WTC11 (cell line): ENCODE measurements at regions not wholly inside any gene's neighbourhood (a gene's known extent, or its start where the extent isn't known, plus 50 kb on each side); places are given as distances from the start of the nearest gene placed in this dataset.

Experiments used
- ATAC-seq: fragments of 200-7000 bp; cut with Tn5 transposase; 2 replicates; pipeline ENCODE4 v1.10.0; 2021; ENCODE audit warnings: mild to moderate bottlenecking, moderate library complexity
- CTCF ChIA-PET: fragments of 300-600 bp; sonication (Branson Sonifier 250); formaldehyde crosslinking; loops from one replicate; lab custom pipeline; 2021; ENCODE audit warnings: antibody characterized with exemption; lab: Charles Lee
- POLR2A ChIA-PET: fragments of 350-600 bp; sonication (Branson Sonifier 250); formaldehyde crosslinking; loops from one replicate; lab custom pipeline; 2021; ENCODE audit warnings: antibody characterized with exemption; lab: Charles Lee
- DNase-seq: peaks from one replicate; pipeline ENCODE4 v3.0.0; 2021; ENCODE audit warnings: low spot score
- H3K27ac Mint-ChIP-seq: 2 replicates; pipeline ENCODE4 v1.8.0; 2021; ENCODE audit warnings: mixed read lengths
- H3K27me3 Mint-ChIP-seq: 2 replicates; pipeline ENCODE4 v1.8.0; 2021; ENCODE audit warnings: low read depth, mild to moderate bottlenecking, moderate library complexity, mixed read lengths
- H3K36me3 Mint-ChIP-seq: 2 replicates; pipeline ENCODE4 v1.8.0; 2021; ENCODE audit warnings: mixed read lengths
- H3K4me1 Mint-ChIP-seq: 2 replicates; pipeline ENCODE4 v1.8.0; 2022; ENCODE audit warnings: mixed read lengths
- H3K4me3 Mint-ChIP-seq: 2 replicates; pipeline ENCODE4 v1.8.0; 2021; ENCODE audit warnings: mild to moderate bottlenecking, moderate library complexity, mixed read lengths
- H3K9me3 Mint-ChIP-seq: 2 replicates; pipeline ENCODE4 v1.8.0; 2021; ENCODE audit warnings: mixed read lengths
- ELF4 ChIP-seq: sonication (generic); formaldehyde crosslinking; IDR thresholded peaks from 2 replicates; pipeline ENCODE4 v1.8.1; 2022; ENCODE audit warnings: low read depth, mild to moderate bottlenecking, moderate library complexity, missing genetic modification reagents
- JAZF1 ChIP-seq: fragments of 250-450 bp; sonication (Bioruptor Pico); IDR thresholded peaks from 2 replicates; pipeline ENCODE4 v1.9.0; 2021; ENCODE audit warnings: moderate library complexity, mild to moderate bottlenecking, inconsistent platforms
- NR2C2 ChIP-seq: sonication (generic); formaldehyde crosslinking; IDR thresholded peaks from 2 replicates; pipeline ENCODE4 v1.8.0; 2022; ENCODE audit warnings: mild to moderate bottlenecking, missing genetic modification reagents
- RORB ChIP-seq: fragments of 250-450 bp; sonication (Bioruptor Pico); IDR thresholded peaks from 2 replicates; pipeline ENCODE4 v1.9.0; 2021; ENCODE audit warnings: mild to moderate bottlenecking
- SOX15 ChIP-seq: fragments of 250-450 bp; sonication (Bioruptor Pico); IDR thresholded peaks from 2 replicates; pipeline ENCODE4 v1.9.0; 2021; ENCODE audit warnings: mild to moderate bottlenecking
- SP1 ChIP-seq: sonication (generic); formaldehyde crosslinking; conservative IDR thresholded peaks from 2 replicates; pipeline ENCODE4 v1.8.1; 2022; ENCODE audit warnings: missing genetic modification reagents
- TEAD4 ChIP-seq: sonication (generic); formaldehyde crosslinking; IDR thresholded peaks from 2 replicates; pipeline ENCODE4 v1.8.0; 2022; ENCODE audit warnings: mild to moderate bottlenecking, missing genetic modification reagents
- ZNF219 ChIP-seq: sonication (generic); formaldehyde crosslinking; IDR thresholded peaks from 2 replicates; pipeline ENCODE4 v1.8.0; 2023; ENCODE audit warnings: missing genetic modification reagents, mild to moderate bottlenecking, borderline replicate concordance
- TF ChIP-seq, protein P1 (sequence below): fragments of 250-450 bp; sonication (Bioruptor Pico); conservative IDR thresholded peaks from 2 replicates; pipeline ENCODE4 v1.9.0; 2021; ENCODE audit warnings: mild to moderate bottlenecking
- TF ChIP-seq, protein P2 (sequence below): sonication (generic); formaldehyde crosslinking; conservative IDR thresholded peaks from 2 replicates; pipeline ENCODE4 v1.8.1; 2022; ENCODE audit warnings: mild to moderate bottlenecking, missing genetic modification reagents
- TF ChIP-seq, protein P3 (sequence below): fragments of 250-450 bp; sonication (Bioruptor Pico); IDR thresholded peaks from 2 replicates; pipeline ENCODE4 v1.9.0; 2021; ENCODE audit warnings: moderate library complexity, mild to moderate bottlenecking, inconsistent platforms, borderline replicate concordance
- TF ChIP-seq, protein P4 (sequence below): sonication (generic); formaldehyde crosslinking; IDR thresholded peaks from 2 replicates; pipeline ENCODE4 v1.8.1; 2022; ENCODE audit warnings: mild to moderate bottlenecking, missing genetic modification reagents, moderate library complexity, borderline replicate concordance
- TF ChIP-seq, protein P5 (sequence below): sonication (generic); formaldehyde crosslinking; IDR thresholded peaks from 2 replicates; pipeline ENCODE4 v1.8.1; 2022; ENCODE audit warnings: low read depth, mild to moderate bottlenecking, moderate library complexity, missing genetic modification reagents, borderline replicate concordance
- TF ChIP-seq, protein P6 (sequence below): sonication (generic); formaldehyde crosslinking; IDR thresholded peaks from 2 replicates; pipeline ENCODE4 v1.8.0; 2022; ENCODE audit warnings: mild to moderate bottlenecking, missing genetic modification reagents
- TF ChIP-seq, protein P7 (sequence below): sonication (generic); formaldehyde crosslinking; IDR thresholded peaks from 2 replicates; pipeline ENCODE4 v1.8.1; 2023; ENCODE audit warnings: mild to moderate bottlenecking, missing genetic modification reagents
- TF ChIP-seq, protein P8 (sequence below): sonication (generic); formaldehyde crosslinking; IDR thresholded peaks from 2 replicates; pipeline ENCODE4 v1.8.0; 2022; ENCODE audit warnings: mild to moderate bottlenecking, missing genetic modification reagents
- TF ChIP-seq, protein P9 (sequence below): sonication (generic); formaldehyde crosslinking; IDR thresholded peaks from 2 replicates; pipeline ENCODE4 v1.8.0; 2023; ENCODE audit warnings: mild to moderate bottlenecking, missing genetic modification reagents
- TF ChIP-seq, protein P10 (sequence below): sonication (generic); formaldehyde crosslinking; IDR thresholded peaks from 2 replicates; pipeline ENCODE4 v1.8.1; 2022; ENCODE audit warnings: missing genetic modification reagents, borderline replicate concordance

DNA sequence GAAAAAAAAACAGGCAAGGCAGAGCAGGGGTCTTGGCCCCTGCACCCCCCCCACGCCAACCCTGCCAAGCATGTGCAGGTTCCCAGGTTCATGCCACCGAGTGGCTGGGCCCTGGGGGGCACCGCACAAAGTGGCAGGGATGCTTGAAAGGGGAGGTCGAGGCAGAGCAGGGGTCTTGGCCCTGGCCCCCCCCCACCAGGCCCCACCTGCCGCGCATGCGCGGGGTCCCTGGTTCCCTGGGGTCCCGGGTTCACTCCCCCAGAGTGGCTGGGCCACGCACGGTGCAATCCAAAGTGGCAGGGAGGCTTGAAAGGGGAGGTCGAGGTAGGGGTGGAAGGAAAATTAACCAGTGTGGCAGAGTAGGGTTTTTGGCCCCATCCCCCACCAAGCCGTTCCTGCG, 312.2 kb downstream of the ALG10 start (continued):
- TF ChIP-seq, protein P1, sequence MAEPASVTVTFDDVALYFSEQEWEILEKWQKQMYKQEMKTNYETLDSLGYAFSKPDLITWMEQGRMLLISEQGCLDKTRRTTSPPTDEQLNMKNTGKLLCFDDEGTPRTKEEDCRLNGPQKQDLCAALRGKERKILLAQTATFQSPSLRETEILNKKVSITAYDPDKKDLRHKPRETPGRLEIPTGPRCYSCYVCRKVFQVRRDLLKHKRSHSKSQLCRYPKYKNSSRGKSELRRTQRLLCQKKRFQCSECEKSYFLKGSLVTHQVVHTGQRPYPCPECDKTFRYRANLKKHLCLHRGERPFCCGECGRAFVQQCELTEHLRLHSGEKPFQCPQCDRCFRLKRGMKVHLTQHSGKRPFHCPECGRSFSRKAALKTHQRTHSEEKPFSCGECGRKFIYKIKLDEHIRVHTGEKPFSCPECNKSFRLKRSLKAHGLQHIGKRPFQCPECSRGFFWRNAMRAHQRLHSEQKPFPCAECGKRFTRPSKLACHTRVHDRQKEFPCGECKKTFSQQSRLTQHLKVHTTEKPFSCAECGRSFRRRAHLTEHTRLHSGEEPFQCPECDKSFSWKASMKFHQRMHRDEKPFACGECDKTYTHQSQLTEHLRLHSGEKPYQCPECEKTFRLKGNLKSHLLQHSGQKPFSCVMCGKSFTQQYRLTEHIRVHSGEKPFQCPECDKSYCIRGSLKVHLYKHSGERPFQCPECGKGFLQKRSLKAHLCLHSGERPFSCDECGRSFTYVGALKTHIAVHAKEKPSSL (CRISPR knock-in tag): no peak
- no peak for TF ChIP-seq RORB (CRISPR knock-in tag)
- no peak for TF ChIP-seq TEAD4
- TF ChIP-seq JAZF1: no peak
- TF ChIP-seq, protein P2, sequence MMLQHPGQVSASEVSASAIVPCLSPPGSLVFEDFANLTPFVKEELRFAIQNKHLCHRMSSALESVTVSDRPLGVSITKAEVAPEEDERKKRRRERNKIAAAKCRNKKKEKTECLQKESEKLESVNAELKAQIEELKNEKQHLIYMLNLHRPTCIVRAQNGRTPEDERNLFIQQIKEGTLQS (CRISPR knock-in tag): no peak
- TF ChIP-seq, protein P3, sequence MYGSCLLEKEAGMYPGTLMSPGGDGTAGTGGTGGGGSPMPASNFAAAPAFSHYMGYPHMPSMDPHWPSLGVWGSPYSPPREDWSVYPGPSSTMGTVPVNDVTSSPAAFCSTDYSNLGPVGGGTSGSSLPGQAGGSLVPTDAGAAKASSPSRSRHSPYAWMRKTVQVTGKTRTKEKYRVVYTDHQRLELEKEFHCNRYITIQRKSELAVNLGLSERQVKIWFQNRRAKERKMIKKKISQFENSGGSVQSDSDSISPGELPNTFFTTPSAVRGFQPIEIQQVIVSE (CRISPR knock-in tag): no peak
- TF ChIP-seq NR2C2 (CRISPR knock-in tag): no peak
- TF ChIP-seq SP1 (CRISPR knock-in tag): no peak
- no peak for TF ChIP-seq SOX15 (CRISPR knock-in tag)
- no peak for TF ChIP-seq ELF4
- TF ChIP-seq, protein P4, sequence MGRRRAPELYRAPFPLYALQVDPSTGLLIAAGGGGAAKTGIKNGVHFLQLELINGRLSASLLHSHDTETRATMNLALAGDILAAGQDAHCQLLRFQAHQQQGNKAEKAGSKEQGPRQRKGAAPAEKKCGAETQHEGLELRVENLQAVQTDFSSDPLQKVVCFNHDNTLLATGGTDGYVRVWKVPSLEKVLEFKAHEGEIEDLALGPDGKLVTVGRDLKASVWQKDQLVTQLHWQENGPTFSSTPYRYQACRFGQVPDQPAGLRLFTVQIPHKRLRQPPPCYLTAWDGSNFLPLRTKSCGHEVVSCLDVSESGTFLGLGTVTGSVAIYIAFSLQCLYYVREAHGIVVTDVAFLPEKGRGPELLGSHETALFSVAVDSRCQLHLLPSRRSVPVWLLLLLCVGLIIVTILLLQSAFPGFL: no peak

DNA sequence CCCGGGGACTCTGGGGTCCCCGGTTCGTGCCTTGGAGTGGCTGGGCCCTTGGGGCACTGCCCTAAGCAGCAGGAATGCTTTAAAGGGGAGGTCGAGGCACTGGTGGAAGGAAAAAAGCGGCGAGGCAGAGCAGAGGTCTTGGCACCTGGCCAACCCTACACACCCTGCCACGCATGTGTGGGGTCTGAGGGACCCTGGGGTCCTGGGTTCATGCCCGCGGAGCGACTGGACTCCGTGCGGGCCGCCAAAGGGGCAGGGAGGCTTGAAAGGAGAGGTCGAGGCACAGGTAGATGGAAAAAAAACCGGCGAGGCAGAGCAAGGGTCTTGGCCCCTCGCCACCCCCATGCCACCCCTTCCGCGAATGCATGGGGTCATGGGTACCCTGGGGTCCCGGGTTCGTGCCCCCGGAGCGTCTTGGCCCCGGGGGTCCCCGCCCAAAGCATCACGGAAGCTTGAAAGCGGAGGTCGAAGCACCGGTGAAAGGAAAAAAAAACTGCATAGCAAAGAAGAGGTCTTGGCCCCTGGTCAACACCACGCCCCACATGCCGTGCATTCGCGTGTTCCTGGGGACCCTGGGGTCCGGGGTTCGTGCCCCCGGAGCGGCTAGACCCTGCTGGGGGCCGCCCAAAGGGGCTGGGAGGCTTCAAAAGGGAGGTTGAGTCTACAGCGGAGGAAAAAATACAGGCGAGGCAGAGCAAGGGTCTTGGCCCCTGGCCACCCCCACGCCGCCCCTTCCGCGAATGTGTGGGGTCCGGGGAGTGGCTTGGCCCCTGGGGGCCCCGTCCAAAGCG, 312.9 kb downstream of the ALG10 start:
- H3K27ac Mint-ChIP-seq: no peak overlapping the region
- ATAC-seq (no peak), DNase-seq (no peak)
- H3K4me1 Mint-ChIP-seq: no peaks in the 10 kb centered on the region
- TF ChIP-seq, protein P5, sequence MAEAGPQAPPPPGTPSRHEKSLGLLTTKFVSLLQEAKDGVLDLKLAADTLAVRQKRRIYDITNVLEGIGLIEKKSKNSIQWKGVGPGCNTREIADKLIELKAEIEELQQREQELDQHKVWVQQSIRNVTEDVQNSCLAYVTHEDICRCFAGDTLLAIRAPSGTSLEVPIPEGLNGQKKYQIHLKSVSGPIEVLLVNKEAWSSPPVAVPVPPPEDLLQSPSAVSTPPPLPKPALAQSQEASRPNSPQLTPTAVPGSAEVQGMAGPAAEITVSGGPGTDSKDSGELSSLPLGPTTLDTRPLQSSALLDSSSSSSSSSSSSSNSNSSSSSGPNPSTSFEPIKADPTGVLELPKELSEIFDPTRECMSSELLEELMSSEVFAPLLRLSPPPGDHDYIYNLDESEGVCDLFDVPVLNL (CRISPR knock-in tag): no peak
- TF ChIP-seq, protein P6, sequence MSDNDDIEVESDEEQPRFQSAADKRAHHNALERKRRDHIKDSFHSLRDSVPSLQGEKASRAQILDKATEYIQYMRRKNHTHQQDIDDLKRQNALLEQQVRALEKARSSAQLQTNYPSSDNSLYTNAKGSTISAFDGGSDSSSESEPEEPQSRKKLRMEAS (CRISPR knock-in tag): no peak
- no peak for TF ChIP-seq ZNF219 (CRISPR knock-in tag)
- TF ChIP-seq, protein P7, sequence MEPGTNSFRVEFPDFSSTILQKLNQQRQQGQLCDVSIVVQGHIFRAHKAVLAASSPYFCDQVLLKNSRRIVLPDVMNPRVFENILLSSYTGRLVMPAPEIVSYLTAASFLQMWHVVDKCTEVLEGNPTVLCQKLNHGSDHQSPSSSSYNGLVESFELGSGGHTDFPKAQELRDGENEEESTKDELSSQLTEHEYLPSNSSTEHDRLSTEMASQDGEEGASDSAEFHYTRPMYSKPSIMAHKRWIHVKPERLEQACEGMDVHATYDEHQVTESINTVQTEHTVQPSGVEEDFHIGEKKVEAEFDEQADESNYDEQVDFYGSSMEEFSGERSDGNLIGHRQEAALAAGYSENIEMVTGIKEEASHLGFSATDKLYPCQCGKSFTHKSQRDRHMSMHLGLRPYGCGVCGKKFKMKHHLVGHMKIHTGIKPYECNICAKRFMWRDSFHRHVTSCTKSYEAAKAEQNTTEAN (CRISPR knock-in tag): no peak
- TF ChIP-seq, protein P8, sequence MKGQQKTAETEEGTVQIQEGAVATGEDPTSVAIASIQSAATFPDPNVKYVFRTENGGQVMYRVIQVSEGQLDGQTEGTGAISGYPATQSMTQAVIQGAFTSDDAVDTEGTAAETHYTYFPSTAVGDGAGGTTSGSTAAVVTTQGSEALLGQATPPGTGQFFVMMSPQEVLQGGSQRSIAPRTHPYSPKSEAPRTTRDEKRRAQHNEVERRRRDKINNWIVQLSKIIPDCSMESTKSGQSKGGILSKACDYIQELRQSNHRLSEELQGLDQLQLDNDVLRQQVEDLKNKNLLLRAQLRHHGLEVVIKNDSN: no peak
- TF ChIP-seq, protein P9, sequence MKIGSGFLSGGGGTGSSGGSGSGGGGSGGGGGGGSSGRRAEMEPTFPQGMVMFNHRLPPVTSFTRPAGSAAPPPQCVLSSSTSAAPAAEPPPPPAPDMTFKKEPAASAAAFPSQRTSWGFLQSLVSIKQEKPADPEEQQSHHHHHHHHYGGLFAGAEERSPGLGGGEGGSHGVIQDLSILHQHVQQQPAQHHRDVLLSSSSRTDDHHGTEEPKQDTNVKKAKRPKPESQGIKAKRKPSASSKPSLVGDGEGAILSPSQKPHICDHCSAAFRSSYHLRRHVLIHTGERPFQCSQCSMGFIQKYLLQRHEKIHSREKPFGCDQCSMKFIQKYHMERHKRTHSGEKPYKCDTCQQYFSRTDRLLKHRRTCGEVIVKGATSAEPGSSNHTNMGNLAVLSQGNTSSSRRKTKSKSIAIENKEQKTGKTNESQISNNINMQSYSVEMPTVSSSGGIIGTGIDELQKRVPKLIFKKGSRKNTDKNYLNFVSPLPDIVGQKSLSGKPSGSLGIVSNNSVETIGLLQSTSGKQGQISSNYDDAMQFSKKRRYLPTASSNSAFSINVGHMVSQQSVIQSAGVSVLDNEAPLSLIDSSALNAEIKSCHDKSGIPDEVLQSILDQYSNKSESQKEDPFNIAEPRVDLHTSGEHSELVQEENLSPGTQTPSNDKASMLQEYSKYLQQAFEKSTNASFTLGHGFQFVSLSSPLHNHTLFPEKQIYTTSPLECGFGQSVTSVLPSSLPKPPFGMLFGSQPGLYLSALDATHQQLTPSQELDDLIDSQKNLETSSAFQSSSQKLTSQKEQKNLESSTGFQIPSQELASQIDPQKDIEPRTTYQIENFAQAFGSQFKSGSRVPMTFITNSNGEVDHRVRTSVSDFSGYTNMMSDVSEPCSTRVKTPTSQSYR (CRISPR knock-in tag): no peak
- TF ChIP-seq, protein P10, sequence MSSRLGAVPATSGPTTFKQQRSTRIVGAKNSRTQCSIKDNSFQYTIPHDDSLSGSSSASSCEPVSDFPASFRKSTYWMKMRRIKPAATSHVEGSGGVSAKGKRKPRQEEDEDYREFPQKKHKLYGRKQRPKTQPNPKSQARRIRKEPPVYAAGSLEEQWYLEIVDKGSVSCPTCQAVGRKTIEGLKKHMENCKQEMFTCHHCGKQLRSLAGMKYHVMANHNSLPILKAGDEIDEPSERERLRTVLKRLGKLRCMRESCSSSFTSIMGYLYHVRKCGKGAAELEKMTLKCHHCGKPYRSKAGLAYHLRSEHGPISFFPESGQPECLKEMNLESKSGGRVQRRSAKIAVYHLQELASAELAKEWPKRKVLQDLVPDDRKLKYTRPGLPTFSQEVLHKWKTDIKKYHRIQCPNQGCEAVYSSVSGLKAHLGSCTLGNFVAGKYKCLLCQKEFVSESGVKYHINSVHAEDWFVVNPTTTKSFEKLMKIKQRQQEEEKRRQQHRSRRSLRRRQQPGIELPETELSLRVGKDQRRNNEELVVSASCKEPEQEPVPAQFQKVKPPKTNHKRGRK (CRISPR knock-in tag): no peak
- peaks cover 19% of the 10 kb centered on the region for H3K9me3 Mint-ChIP-seq
- H3K27me3 Mint-ChIP-seq: peaks cover 8% of the 10 kb centered on the region; the same call in 1 of the 2 replicates
- H3K36me3 Mint-ChIP-seq: peaks cover 61% of the 10 kb centered on the region
- ChIA-PET POLR2A (no interaction called here), CTCF (no interaction called here)
- no peak overlapping the region for H3K4me3 Mint-ChIP-seq
